WTC11 (cell line): ENCODE measurements at regions not wholly inside any gene's neighbourhood (a gene's known extent, or its start where the extent isn't known, plus 50 kb on each side); places are given as distances from the start of the nearest gene placed in this dataset.

Experiments used
- ATAC-seq: fragments of 200-7000 bp; cut with Tn5 transposase; 2 replicates; pipeline ENCODE4 v1.10.0; 2021; ENCODE audit warnings: mild to moderate bottlenecking, moderate library complexity
- CTCF ChIA-PET: fragments of 300-600 bp; sonication (Branson Sonifier 250); formaldehyde crosslinking; loops from one replicate; lab custom pipeline; 2021; ENCODE audit warnings: antibody characterized with exemption; lab: Charles Lee
- POLR2A ChIA-PET: fragments of 350-600 bp; sonication (Branson Sonifier 250); formaldehyde crosslinking; loops from one replicate; lab custom pipeline; 2021; ENCODE audit warnings: antibody characterized with exemption; lab: Charles Lee
- DNase-seq: peaks from one replicate; pipeline ENCODE4 v3.0.0; 2021; ENCODE audit warnings: low spot score
- H3K27ac Mint-ChIP-seq: 2 replicates; pipeline ENCODE4 v1.8.0; 2021; ENCODE audit warnings: mixed read lengths
- H3K27me3 Mint-ChIP-seq: 2 replicates; pipeline ENCODE4 v1.8.0; 2021; ENCODE audit warnings: low read depth, mild to moderate bottlenecking, moderate library complexity, mixed read lengths
- H3K36me3 Mint-ChIP-seq: 2 replicates; pipeline ENCODE4 v1.8.0; 2021; ENCODE audit warnings: mixed read lengths
- H3K4me1 Mint-ChIP-seq: 2 replicates; pipeline ENCODE4 v1.8.0; 2022; ENCODE audit warnings: mixed read lengths
- H3K4me3 Mint-ChIP-seq: 2 replicates; pipeline ENCODE4 v1.8.0; 2021; ENCODE audit warnings: mild to moderate bottlenecking, moderate library complexity, mixed read lengths
- H3K9me3 Mint-ChIP-seq: 2 replicates; pipeline ENCODE4 v1.8.0; 2021; ENCODE audit warnings: mixed read lengths
- ATF1 ChIP-seq: sonication (generic); formaldehyde crosslinking; IDR thresholded peaks from 2 replicates; pipeline ENCODE4 v1.8.1; 2023; ENCODE audit warnings: mild to moderate bottlenecking, moderate library complexity, missing genetic modification reagents
- CBFB ChIP-seq: sonication (generic); formaldehyde crosslinking; IDR thresholded peaks from 2 replicates; pipeline ENCODE4 v1.8.1; 2022; ENCODE audit warnings: mild to moderate bottlenecking, low read depth, missing genetic modification reagents
- CREB1 ChIP-seq: sonication (generic); formaldehyde crosslinking; IDR thresholded peaks from 2 replicates; pipeline ENCODE4 v1.8.0; 2023; ENCODE audit warnings: mild to moderate bottlenecking, missing genetic modification reagents
- ETV6 ChIP-seq: sonication (generic); formaldehyde crosslinking; IDR thresholded peaks from 2 replicates; pipeline ENCODE4 v1.8.1; 2022; ENCODE audit warnings: mild to moderate bottlenecking, missing genetic modification reagents
- FOXK1 ChIP-seq: sonication (generic); formaldehyde crosslinking; IDR thresholded peaks from 2 replicates; pipeline ENCODE4 v1.8.0; 2022; ENCODE audit warnings: mild to moderate bottlenecking, moderate library complexity, missing genetic modification reagents
- JAZF1 ChIP-seq: fragments of 250-450 bp; sonication (Bioruptor Pico); IDR thresholded peaks from 2 replicates; pipeline ENCODE4 v1.9.0; 2021; ENCODE audit warnings: moderate library complexity, mild to moderate bottlenecking, inconsistent platforms
- RORB ChIP-seq: fragments of 250-450 bp; sonication (Bioruptor Pico); IDR thresholded peaks from 2 replicates; pipeline ENCODE4 v1.9.0; 2021; ENCODE audit warnings: mild to moderate bottlenecking
- SOX15 ChIP-seq: fragments of 250-450 bp; sonication (Bioruptor Pico); IDR thresholded peaks from 2 replicates; pipeline ENCODE4 v1.9.0; 2021; ENCODE audit warnings: mild to moderate bottlenecking
- TEAD4 ChIP-seq: sonication (generic); formaldehyde crosslinking; IDR thresholded peaks from 2 replicates; pipeline ENCODE4 v1.8.0; 2022; ENCODE audit warnings: mild to moderate bottlenecking, missing genetic modification reagents
- ZNF219 ChIP-seq: sonication (generic); formaldehyde crosslinking; IDR thresholded peaks from 2 replicates; pipeline ENCODE4 v1.8.0; 2023; ENCODE audit warnings: missing genetic modification reagents, mild to moderate bottlenecking, borderline replicate concordance
- ZNF317 ChIP-seq: sonication (generic); formaldehyde crosslinking; IDR thresholded peaks from 2 replicates; pipeline ENCODE4 v1.8.1; 2023; ENCODE audit warnings: low read depth, mild to moderate bottlenecking, moderate library complexity, missing genetic modification reagents, borderline replicate concordance
- TF ChIP-seq, protein P1 (sequence below): sonication (generic); formaldehyde crosslinking; IDR thresholded peaks from 2 replicates; pipeline ENCODE4 v1.8.0; 2022; ENCODE audit warnings: mild to moderate bottlenecking, missing genetic modification reagents
- TF ChIP-seq, protein P2 (sequence below): sonication (generic); formaldehyde crosslinking; IDR thresholded peaks from 2 replicates; pipeline ENCODE4 v1.8.0; 2022; ENCODE audit warnings: missing genetic modification reagents
- TF ChIP-seq, protein P3 (sequence below): fragments of 250-450 bp; sonication (Bioruptor Pico); IDR thresholded peaks from 2 replicates; pipeline ENCODE4 v1.9.0; 2021; ENCODE audit warnings: mild to moderate bottlenecking
- TF ChIP-seq, protein P4 (sequence below): sonication (generic); formaldehyde crosslinking; IDR thresholded peaks from 2 replicates; pipeline ENCODE4 v1.8.0; 2023; ENCODE audit warnings: missing genetic modification reagents, mild to moderate bottlenecking, borderline replicate concordance
- TF ChIP-seq, protein P5 (sequence below): sonication (generic); formaldehyde crosslinking; IDR thresholded peaks from 2 replicates; pipeline ENCODE4 v1.8.1; 2022; ENCODE audit warnings: mild to moderate bottlenecking, missing genetic modification reagents, moderate library complexity, borderline replicate concordance
- TF ChIP-seq, protein P6 (sequence below): sonication (generic); formaldehyde crosslinking; conservative IDR thresholded peaks from 2 replicates; pipeline ENCODE4 v1.8.1; 2022; ENCODE audit warnings: mild to moderate bottlenecking, missing genetic modification reagents
- TF ChIP-seq, protein P7 (sequence below): fragments of 250-450 bp; sonication (Bioruptor Pico); IDR thresholded peaks from 2 replicates; pipeline ENCODE4 v1.9.0; 2021; ENCODE audit warnings: mild to moderate bottlenecking
- TF ChIP-seq, protein P8 (sequence below): sonication (generic); formaldehyde crosslinking; IDR thresholded peaks from 2 replicates; pipeline ENCODE4 v1.8.0; 2023; ENCODE audit warnings: missing genetic modification reagents

DNA sequence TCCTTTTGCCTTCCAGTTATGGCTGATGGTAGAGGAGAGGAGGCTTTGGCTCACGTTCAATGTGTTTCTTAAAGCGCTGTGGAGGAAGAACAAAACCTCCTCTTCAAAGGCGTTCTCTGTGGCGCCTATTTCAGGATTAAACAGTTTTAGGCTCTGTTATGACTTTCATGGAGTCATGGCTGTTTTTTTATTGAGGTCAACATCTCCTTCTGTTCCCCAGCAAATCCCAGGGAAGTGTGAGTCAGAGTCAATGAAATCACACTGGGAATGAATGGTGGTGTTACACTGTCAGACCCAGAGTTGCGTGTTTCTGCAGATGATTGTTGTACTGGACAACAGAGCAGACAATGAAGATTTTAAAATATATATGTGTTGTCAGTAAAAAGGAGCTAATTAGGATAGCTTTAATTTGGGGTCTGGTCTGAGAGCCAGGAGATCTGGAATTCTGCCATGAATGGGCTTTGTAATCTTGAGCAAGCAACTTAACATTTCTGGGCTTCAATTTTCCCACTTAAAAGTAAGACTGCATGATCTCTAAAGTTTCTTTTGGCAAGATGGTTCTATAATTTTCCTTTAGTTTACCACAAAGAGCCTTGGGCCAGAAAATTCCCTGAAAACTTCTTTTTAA is 240.7 kb downstream of the CSNK1G3 start (continued):
- TF ChIP-seq ZNF317 (CRISPR knock-in tag), result no peak
- TF ChIP-seq, protein P1, sequence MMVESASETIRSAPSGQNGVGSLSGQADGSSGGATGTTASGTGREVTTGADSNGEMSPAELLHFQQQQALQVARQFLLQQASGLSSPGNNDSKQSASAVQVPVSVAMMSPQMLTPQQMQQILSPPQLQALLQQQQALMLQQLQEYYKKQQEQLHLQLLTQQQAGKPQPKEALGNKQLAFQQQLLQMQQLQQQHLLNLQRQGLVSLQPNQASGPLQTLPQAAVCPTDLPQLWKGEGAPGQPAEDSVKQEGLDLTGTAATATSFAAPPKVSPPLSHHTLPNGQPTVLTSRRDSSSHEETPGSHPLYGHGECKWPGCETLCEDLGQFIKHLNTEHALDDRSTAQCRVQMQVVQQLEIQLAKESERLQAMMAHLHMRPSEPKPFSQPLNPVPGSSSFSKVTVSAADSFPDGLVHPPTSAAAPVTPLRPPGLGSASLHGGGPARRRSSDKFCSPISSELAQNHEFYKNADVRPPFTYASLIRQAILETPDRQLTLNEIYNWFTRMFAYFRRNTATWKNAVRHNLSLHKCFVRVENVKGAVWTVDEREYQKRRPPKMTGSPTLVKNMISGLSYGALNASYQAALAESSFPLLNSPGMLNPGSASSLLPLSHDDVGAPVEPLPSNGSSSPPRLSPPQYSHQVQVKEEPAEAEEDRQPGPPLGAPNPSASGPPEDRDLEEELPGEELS (CRISPR knock-in tag), result no peak
- no peak for TF ChIP-seq RORB (CRISPR knock-in tag)
- TF ChIP-seq JAZF1 (CRISPR knock-in tag), result no peak
- TF ChIP-seq, protein P2, sequence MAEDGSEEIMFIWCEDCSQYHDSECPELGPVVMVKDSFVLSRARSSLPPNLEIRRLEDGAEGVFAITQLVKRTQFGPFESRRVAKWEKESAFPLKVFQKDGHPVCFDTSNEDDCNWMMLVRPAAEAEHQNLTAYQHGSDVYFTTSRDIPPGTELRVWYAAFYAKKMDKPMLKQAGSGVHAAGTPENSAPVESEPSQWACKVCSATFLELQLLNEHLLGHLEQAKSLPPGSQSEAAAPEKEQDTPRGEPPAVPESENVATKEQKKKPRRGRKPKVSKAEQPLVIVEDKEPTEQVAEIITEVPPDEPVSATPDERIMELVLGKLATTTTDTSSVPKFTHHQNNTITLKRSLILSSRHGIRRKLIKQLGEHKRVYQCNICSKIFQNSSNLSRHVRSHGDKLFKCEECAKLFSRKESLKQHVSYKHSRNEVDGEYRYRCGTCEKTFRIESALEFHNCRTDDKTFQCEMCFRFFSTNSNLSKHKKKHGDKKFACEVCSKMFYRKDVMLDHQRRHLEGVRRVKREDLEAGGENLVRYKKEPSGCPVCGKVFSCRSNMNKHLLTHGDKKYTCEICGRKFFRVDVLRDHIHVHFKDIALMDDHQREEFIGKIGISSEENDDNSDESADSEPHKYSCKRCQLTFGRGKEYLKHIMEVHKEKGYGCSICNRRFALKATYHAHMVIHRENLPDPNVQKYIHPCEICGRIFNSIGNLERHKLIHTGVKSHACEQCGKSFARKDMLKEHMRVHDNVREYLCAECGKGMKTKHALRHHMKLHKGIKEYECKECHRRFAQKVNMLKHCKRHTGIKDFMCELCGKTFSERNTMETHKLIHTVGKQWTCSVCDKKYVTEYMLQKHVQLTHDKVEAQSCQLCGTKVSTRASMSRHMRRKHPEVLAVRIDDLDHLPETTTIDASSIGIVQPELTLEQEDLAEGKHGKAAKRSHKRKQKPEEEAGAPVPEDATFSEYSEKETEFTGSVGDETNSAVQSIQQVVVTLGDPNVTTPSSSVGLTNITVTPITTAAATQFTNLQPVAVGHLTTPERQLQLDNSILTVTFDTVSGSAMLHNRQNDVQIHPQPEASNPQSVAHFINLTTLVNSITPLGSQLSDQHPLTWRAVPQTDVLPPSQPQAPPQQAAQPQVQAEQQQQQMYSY, result no peak
- no peak for TF ChIP-seq CREB1 (CRISPR knock-in tag)
- no peak for TF ChIP-seq FOXK1 (CRISPR knock-in tag)
- TF ChIP-seq, protein P3, sequence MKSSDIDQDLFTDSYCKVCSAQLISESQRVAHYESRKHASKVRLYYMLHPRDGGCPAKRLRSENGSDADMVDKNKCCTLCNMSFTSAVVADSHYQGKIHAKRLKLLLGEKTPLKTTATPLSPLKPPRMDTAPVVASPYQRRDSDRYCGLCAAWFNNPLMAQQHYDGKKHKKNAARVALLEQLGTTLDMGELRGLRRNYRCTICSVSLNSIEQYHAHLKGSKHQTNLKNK, result no peak
- TF ChIP-seq ETV6, result no peak
- TF ChIP-seq, protein P4, sequence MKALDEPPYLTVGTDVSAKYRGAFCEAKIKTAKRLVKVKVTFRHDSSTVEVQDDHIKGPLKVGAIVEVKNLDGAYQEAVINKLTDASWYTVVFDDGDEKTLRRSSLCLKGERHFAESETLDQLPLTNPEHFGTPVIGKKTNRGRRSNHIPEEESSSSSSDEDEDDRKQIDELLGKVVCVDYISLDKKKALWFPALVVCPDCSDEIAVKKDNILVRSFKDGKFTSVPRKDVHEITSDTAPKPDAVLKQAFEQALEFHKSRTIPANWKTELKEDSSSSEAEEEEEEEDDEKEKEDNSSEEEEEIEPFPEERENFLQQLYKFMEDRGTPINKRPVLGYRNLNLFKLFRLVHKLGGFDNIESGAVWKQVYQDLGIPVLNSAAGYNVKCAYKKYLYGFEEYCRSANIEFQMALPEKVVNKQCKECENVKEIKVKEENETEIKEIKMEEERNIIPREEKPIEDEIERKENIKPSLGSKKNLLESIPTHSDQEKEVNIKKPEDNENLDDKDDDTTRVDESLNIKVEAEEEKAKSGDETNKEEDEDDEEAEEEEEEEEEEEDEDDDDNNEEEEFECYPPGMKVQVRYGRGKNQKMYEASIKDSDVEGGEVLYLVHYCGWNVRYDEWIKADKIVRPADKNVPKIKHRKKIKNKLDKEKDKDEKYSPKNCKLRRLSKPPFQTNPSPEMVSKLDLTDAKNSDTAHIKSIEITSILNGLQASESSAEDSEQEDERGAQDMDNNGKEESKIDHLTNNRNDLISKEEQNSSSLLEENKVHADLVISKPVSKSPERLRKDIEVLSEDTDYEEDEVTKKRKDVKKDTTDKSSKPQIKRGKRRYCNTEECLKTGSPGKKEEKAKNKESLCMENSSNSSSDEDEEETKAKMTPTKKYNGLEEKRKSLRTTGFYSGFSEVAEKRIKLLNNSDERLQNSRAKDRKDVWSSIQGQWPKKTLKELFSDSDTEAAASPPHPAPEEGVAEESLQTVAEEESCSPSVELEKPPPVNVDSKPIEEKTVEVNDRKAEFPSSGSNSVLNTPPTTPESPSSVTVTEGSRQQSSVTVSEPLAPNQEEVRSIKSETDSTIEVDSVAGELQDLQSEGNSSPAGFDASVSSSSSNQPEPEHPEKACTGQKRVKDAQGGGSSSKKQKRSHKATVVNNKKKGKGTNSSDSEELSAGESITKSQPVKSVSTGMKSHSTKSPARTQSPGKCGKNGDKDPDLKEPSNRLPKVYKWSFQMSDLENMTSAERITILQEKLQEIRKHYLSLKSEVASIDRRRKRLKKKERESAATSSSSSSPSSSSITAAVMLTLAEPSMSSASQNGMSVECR (CRISPR knock-in tag), result no peak
- no peak for TF ChIP-seq SOX15 (CRISPR knock-in tag)
- TF ChIP-seq CBFB (CRISPR knock-in tag), result no peak

DNA sequence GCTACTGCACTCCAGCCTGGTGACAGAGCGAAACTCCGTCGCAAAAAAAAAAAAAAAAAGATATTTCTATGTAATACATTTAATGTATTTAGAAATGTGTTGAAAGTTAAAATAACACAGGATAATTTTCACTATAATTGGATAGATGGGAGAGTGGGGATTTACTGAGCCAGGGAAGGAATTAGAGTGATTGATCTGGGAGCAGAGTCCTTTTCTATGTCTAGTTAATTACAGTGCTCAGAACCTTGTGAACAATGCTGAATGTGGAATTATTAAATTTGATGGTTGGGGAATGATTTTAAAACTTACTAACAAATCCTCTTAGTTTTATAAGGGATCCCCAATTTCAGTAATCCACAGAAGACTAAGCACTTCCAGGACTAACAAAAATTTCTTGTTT is 239.7 kb downstream of the CSNK1G3 start:
- POLR2A ChIA-PET, result no interaction called here
- Mint-ChIP-seq H3K36me3 (no peaks in the 10 kb centered on the region), H3K27me3 (no peaks in the 10 kb centered on the region), H3K4me3 (no peak overlapping the region), H3K9me3 (no peaks in the 10 kb centered on the region), H3K4me1 (peaks cover 26% of the 10 kb centered on the region), H3K27ac (no peak overlapping the region)
- DNase-seq (no peak), ATAC-seq (no peak)
- TF ChIP-seq ATF1 (CRISPR knock-in tag) (no peak), ZNF219 (CRISPR knock-in tag) (no peak), TEAD4 (CRISPR knock-in tag) (no peak)
- TF ChIP-seq, protein P5, sequence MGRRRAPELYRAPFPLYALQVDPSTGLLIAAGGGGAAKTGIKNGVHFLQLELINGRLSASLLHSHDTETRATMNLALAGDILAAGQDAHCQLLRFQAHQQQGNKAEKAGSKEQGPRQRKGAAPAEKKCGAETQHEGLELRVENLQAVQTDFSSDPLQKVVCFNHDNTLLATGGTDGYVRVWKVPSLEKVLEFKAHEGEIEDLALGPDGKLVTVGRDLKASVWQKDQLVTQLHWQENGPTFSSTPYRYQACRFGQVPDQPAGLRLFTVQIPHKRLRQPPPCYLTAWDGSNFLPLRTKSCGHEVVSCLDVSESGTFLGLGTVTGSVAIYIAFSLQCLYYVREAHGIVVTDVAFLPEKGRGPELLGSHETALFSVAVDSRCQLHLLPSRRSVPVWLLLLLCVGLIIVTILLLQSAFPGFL, result no peak
- TF ChIP-seq, protein P6, sequence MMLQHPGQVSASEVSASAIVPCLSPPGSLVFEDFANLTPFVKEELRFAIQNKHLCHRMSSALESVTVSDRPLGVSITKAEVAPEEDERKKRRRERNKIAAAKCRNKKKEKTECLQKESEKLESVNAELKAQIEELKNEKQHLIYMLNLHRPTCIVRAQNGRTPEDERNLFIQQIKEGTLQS, result no peak
- TF ChIP-seq, protein P7, sequence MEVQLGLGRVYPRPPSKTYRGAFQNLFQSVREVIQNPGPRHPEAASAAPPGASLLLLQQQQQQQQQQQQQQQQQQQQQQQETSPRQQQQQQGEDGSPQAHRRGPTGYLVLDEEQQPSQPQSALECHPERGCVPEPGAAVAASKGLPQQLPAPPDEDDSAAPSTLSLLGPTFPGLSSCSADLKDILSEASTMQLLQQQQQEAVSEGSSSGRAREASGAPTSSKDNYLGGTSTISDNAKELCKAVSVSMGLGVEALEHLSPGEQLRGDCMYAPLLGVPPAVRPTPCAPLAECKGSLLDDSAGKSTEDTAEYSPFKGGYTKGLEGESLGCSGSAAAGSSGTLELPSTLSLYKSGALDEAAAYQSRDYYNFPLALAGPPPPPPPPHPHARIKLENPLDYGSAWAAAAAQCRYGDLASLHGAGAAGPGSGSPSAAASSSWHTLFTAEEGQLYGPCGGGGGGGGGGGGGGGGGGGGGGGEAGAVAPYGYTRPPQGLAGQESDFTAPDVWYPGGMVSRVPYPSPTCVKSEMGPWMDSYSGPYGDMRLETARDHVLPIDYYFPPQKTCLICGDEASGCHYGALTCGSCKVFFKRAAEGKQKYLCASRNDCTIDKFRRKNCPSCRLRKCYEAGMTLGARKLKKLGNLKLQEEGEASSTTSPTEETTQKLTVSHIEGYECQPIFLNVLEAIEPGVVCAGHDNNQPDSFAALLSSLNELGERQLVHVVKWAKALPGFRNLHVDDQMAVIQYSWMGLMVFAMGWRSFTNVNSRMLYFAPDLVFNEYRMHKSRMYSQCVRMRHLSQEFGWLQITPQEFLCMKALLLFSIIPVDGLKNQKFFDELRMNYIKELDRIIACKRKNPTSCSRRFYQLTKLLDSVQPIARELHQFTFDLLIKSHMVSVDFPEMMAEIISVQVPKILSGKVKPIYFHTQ (CRISPR knock-in tag), result no peak
- TF ChIP-seq, protein P8, sequence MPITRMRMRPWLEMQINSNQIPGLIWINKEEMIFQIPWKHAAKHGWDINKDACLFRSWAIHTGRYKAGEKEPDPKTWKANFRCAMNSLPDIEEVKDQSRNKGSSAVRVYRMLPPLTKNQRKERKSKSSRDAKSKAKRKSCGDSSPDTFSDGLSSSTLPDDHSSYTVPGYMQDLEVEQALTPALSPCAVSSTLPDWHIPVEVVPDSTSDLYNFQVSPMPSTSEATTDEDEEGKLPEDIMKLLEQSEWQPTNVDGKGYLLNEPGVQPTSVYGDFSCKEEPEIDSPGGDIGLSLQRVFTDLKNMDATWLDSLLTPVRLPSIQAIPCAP, result no peak
- CTCF ChIA-PET, result no interaction called here
